Activated CD8-positive, alpha-beta T cell treated with anti-CD3 and anti-CD28 coated beads for 36 hours (primary cell): ENCODE measurements at regions not wholly inside any gene's neighbourhood (a gene's known extent, or its start where the extent isn't known, plus 50 kb on each side); places are given as distances from the start of the nearest gene placed in this dataset.

Experiments
- ATAC-seq: fragments of 200-7000 bp; cut with Tn5 transposase; one replicate; pipeline ENCODE4 v1.10.0; 2021; ENCODE audit warnings: mild to moderate bottlenecking, moderate library complexity
- CTCF ChIA-PET: fragments of 350-600 bp; sonication (Branson Sonifier 250); formaldehyde crosslinking; loops from one replicate; lab custom pipeline; 2021; ENCODE audit warnings: antibody characterized with exemption; lab: Charles Lee
- POLR2A ChIA-PET: fragments of 350-600 bp; sonication (Branson Sonifier 250); formaldehyde crosslinking; loops from one replicate; lab custom pipeline; 2021; ENCODE audit warnings: antibody characterized with exemption; lab: Charles Lee
- DNase-seq: peaks from one replicate; pipeline ENCODE4 v3.0.0-alpha.2; 2020
- H3K27ac Mint-ChIP-seq: one replicate; pipeline ENCODE4 v1.8.0; 2021; ENCODE audit warnings: mild to moderate bottlenecking, mixed read lengths
- H3K27me3 Mint-ChIP-seq: one replicate; pipeline ENCODE4 v1.8.0; 2021; ENCODE audit warnings: mixed read lengths
- H3K36me3 Mint-ChIP-seq: one replicate; pipeline ENCODE4 v1.8.0; 2021; ENCODE audit warnings: low read depth, mixed read lengths
- H3K4me1 Mint-ChIP-seq: one replicate; pipeline ENCODE4 v1.8.0; 2021; ENCODE audit warnings: low read depth, mixed read lengths
- H3K4me3 Mint-ChIP-seq: one replicate; pipeline ENCODE4 v1.8.0; 2021; ENCODE audit warnings: mild to moderate bottlenecking, moderate library complexity, mixed read lengths
- H3K9me3 Mint-ChIP-seq: one replicate; pipeline ENCODE4 v1.8.0; 2021; ENCODE audit warnings: mixed read lengths
- CTCF ChIP-seq: fragments of 200-600 bp; IDR thresholded peaks from one replicate; pipeline ENCODE4 v1.8.0; 2022; ENCODE audit warnings: antibody characterized with exemption, mild to moderate bottlenecking
- intact Hi-C: fragments of 100-400 bp; cut with micrococcal nuclease; formaldehyde crosslinking; loops from one replicate; pipeline ENCODE4 v1.10.0; 2022

GRCh38 chr15:67900621-67901147 lies 60.8 kb upstream of the RNU6-1 start:
- Mint-ChIP-seq H3K9me3 (peaks cover under 1% of the 10 kb centered on the region), H3K4me1 (no peaks in the 10 kb centered on the region), H3K27me3 (peaks cover 2% of the 10 kb centered on the region), H3K36me3 (no peaks in the 10 kb centered on the region), H3K4me3 (no peak overlapping the region), H3K27ac (no peak overlapping the region)
- POLR2A ChIA-PET = no interaction called here
- no peak for TF ChIP-seq CTCF
- intact Hi-C loops = no loop called here
- CTCF ChIA-PET = interaction anchor here (1.1 kb wide), 1 partner anchor 9 kb away, joined by 3 read pairs; no protein-coding TSS in a partner anchor
- DNase-seq = no peak
- ATAC-seq = no peak

GRCh38 chr15:67901922-67902321 lies 62.1 kb upstream of the RNU6-1 start:
- no peak for TF ChIP-seq CTCF
- CTCF ChIA-PET = interaction anchor here (1.1 to 1.3 kb wide), 2 partner anchors 10 to 39 kb away, joined by 3 read pairs; no protein-coding TSS in a partner anchor
- no peaks in the 10 kb centered on the region for H3K36me3 Mint-ChIP-seq
- no peak overlapping the region for H3K4me3 Mint-ChIP-seq
- no peaks in the 10 kb centered on the region for H3K4me1 Mint-ChIP-seq
- DNase-seq (no peak), ATAC-seq (no peak)
- POLR2A ChIA-PET = no interaction called here
- H3K27me3 Mint-ChIP-seq = peaks cover 4% of the 10 kb centered on the region
- H3K27ac Mint-ChIP-seq = no peak overlapping the region
- no peaks in the 10 kb centered on the region for H3K9me3 Mint-ChIP-seq
- intact Hi-C loops = no loop called here

- Mint-ChIP-seq H3K4me1 (no peaks in the 10 kb centered on the region), H3K9me3 (no peaks in the 10 kb centered on the region), H3K4me3 (no peak overlapping the region), H3K27ac (no peak overlapping the region), H3K27me3 (peaks cover 4% of the 10 kb centered on the region), H3K36me3 (no peaks in the 10 kb centered on the region)
- no peak for TF ChIP-seq CTCF
- POLR2A ChIA-PET = no interaction called here
- CTCF ChIA-PET = interaction anchor here (1.3 kb wide), 1 partner anchor 40 kb away, joined by 3 read pairs; no protein-coding TSS in a partner anchor
- intact Hi-C loops = no loop called here
- no peak for ATAC-seq
- DNase-seq = no peak
Measured at GRCh38 chr15:67902579-67903009, 62.7 kb upstream of the RNU6-1 start.

GRCh38 chr15:67903708-67904107 lies 63.9 kb upstream of the RNU6-1 start:
- ATAC-seq = no peak
- H3K4me1 Mint-ChIP-seq = no peaks in the 10 kb centered on the region

More at GRCh38 chr15:67903708-67904107, 63.9 kb upstream of the RNU6-1 start:
- DNase-seq = no peak
- H3K9me3 Mint-ChIP-seq = peaks cover 2% of the 10 kb centered on the region
- H3K27ac Mint-ChIP-seq = no peak overlapping the region
- ChIA-PET CTCF (no interaction called here), POLR2A (no interaction called here)
- intact Hi-C loops = no loop called here
- no peaks in the 10 kb centered on the region for H3K36me3 Mint-ChIP-seq
- H3K27me3 Mint-ChIP-seq = peaks cover 4% of the 10 kb centered on the region
- no peak for TF ChIP-seq CTCF
- no peak overlapping the region for H3K4me3 Mint-ChIP-seq
